ENCODE measurements at regions not wholly inside any gene's neighbourhood (a gene's known extent, or its start where the extent isn't known, plus 50 kb on each side); places are given as distances from the start of the nearest gene placed in this dataset.

GRCh38 chr14:84071061-84071460, 1458.9 kb upstream of the FLRT2 start:
- H3K4me3 ChIP-seq (ENCODE audit: low read depth, poor library complexity, severe bottlenecking) = no peak overlapping the region
- no peak for DNase-seq (ENCODE audit: low spot score in 2 of 2)
- intact Hi-C loops (cut with DNase I; ENCODE audit: low total_unique reads) = no loop called here
- TF ChIP-seq POLR2A (IDR thresholded peaks at IDR 0.05) = no peak
- no peak for TF ChIP-seq CTCF (IDR thresholded peaks at IDR 0.05)
- 76 to 80% methylated on average over 1 of the region's 1 CpG for WGBS, 2 donors

- TF ChIP-seq POLR2A (IDR thresholded peaks at IDR 0.05) = no peak
- no peak for TF ChIP-seq CTCF (IDR thresholded peaks at IDR 0.05)
- 67 to 69% methylated on average over 2 of the region's 2 CpGs for WGBS, 2 donors
- DNase-seq (ENCODE audit: low spot score in 2 of 2) = no peak
- no peak overlapping the region for H3K4me3 ChIP-seq (ENCODE audit: low read depth, poor library complexity, severe bottlenecking)
- intact Hi-C loops (cut with DNase I; ENCODE audit: low total_unique reads) = loop anchor here (5.0 kb wide), 1 partner anchor 162 kb away; no protein-coding TSS in a partner anchor
These were observed 1455.3 kb upstream of the FLRT2 start for GRCh38 chr14:84074626-84075025.

GRCh38 chr14:84080944-84081343, 1449.0 kb upstream of the FLRT2 start:
- intact Hi-C loops (cut with DNase I; ENCODE audit: low total_unique reads) = no loop called here
- no peak overlapping the region for H3K4me3 ChIP-seq (ENCODE audit: low read depth, poor library complexity, severe bottlenecking)
- WGBS, 2 donors = 88 to 97% methylated on average over 1 of the region's 1 CpG
- DNase-seq (ENCODE audit: low spot score in 2 of 2) = no peak
- TF ChIP-seq POLR2A (IDR thresholded peaks at IDR 0.05) (no peak), CTCF (IDR thresholded peaks at IDR 0.05) (no peak)

GRCh38 chr14:84084056-84084630, 1445.8 kb upstream of the FLRT2 start:
- no peak overlapping the region for H3K4me3 ChIP-seq (ENCODE audit: low read depth, poor library complexity, severe bottlenecking)
- intact Hi-C loops (cut with DNase I; ENCODE audit: low total_unique reads) = no loop called here
- DNase-seq (ENCODE audit: low spot score in 2 of 2) = no peak
- WGBS, 2 donors = 100% methylated on average over 1 of the region's 1 CpG
- TF ChIP-seq POLR2A (IDR thresholded peaks at IDR 0.05) (no peak), CTCF (IDR thresholded peaks at IDR 0.05) (no peak)

GRCh38 chr14:84085493-84085892, 1444.5 kb upstream of the FLRT2 start:
- no peak overlapping the region for H3K4me3 ChIP-seq (ENCODE audit: low read depth, poor library complexity, severe bottlenecking)
- no peak for TF ChIP-seq CTCF (IDR thresholded peaks at IDR 0.05)
- TF ChIP-seq POLR2A (IDR thresholded peaks at IDR 0.05) = no peak
- intact Hi-C loops (cut with DNase I; ENCODE audit: low total_unique reads) = no loop called here
- no peak for DNase-seq (ENCODE audit: low spot score in 2 of 2)

- intact Hi-C loops (cut with DNase I; ENCODE audit: low total_unique reads) = no loop called here
- WGBS, 2 donors = 92 to 94% methylated on average over 4 of the region's 4 CpGs
- no peak for DNase-seq (ENCODE audit: low spot score in 2 of 2)
- no peak overlapping the region for H3K4me3 ChIP-seq (ENCODE audit: low read depth, poor library complexity, severe bottlenecking)
- TF ChIP-seq CTCF (IDR thresholded peaks at IDR 0.05) (no peak), POLR2A (IDR thresholded peaks at IDR 0.05) (no peak)
These were observed 1443.2 kb upstream of the FLRT2 start for GRCh38 chr14:84086714-84087113.
